CD4-positive, alpha-beta T cell treated with Interleukin-15 for 1 hour (primary cell): ENCODE measurements at regions not wholly inside any gene's neighbourhood (a gene's known extent, or its start where the extent isn't known, plus 50 kb on each side); places are given as distances from the start of the nearest gene placed in this dataset.

Experiments used
- DNase-seq: peaks from one replicate; pipeline ENCODE4 v3.0.0-alpha.2; 2020

DNA sequence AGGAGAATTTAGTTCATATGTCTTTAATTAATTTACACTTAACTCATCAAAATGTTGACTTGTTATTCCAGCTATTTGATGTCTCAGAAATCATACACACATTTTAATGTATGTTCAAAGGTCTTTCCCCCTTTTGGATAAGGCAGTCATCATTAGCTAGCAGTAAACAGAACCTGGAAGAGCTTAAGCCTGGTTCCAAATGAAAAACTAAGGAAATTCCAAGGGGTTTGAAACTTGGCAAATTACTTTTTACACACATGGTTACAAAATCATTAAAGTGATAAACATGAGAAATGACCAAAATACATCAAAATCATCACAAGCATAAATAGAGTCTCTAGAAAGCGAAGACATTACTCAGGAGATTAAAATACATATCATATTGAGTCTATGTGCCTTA is 359.8 kb upstream of the ZNF608 start:
- DNase-seq: no peak

DNA sequence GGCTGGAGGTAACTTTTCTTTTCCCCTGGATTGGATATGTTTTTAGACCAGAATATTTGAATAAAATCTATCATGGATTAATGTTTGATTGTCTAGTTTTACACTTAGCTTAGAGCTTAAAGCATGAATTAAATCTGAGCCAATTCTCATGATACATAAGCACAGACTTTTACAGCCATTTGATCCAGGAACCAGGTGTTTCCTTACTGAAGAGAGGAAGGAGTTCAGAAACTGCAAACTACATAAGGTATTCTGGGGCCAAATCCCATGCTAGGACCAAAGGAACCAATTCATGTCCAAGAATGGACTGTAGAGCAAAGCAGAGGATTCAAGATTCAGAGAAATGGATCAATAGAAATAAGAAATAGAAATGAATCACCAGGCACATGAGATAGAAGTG is 360.4 kb upstream of the ZNF608 start:
- DNase-seq: no peak

DNA sequence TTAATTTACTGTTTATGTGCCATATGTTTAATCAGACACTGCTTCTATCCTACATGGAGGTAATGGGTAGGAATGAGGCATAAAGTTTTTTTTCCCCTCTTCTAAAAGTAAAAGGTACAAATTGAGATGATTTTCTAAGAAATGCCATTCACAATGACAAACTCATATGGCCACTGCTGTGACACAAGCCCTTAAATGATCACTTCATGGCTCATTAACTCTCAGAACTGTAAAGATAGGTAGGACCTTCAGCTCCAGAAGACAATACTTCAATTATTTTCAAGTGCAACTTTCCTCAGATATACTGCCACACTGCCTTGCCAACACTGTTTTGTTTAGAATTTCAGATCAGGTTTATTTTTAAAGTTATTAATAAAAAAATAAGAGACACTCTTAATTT is 362.9 kb upstream of the ZNF608 start:
- DNase-seq: no peak

DNA sequence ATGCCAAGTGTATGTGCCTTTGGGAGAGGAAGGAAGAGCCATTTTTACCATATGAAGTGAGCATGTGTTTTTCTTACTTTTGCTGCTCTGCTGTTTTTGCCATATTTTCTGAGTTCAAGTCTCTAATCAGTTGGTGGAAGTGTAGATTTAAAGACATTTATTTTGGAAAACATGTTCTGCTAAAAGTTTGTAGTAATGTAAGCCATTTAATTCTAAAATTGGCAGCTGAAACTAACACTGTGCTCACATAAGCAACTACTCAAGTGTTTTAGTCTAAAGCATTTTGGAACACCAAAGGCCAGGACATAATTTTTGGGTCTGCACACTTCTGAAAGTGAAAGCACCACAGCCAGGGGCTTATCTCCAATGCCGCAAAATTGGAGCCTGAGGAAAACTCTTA is 363.4 kb upstream of the ZNF608 start:
- no peak for DNase-seq

DNA sequence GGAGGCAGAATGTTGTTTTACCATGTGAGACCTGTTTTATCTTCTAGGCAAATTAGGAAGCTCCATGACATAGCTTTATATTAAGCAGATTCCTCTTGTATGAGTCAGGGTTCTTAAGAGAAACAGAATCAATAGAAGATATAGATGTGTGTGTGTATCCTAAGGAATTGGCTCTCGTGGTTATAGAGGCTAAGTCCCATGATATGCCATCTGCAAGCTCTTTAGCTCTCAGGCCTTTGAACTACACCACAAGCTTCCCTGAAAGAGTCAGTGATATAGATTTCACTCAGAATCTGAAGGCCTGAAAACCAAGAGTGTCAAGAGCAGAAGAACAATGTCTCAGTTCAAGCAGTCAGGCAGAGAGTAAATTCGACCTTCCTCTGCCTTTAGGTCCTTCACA is 365.8 kb upstream of the ZNF608 start:
- no peak for DNase-seq

DNA sequence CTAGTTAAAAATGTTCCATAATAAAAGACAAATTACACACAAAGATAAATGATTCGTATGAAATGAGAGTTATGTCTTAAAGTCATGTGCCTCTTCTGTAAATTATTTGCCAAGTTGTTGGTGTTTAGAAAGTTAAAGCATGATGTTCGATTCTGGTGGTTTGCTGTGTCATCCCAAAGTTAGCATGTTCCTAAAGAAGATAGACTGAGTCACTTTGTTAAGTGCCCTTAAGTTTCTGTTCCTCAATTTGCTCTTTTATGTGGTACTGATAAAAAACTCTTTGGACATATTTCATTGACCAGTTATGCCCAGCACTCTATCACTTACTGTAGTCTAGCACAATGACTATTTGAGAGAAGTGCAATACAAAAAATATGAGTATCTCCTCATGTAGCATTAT is 366.9 kb upstream of the ZNF608 start:
- no peak for DNase-seq

DNA sequence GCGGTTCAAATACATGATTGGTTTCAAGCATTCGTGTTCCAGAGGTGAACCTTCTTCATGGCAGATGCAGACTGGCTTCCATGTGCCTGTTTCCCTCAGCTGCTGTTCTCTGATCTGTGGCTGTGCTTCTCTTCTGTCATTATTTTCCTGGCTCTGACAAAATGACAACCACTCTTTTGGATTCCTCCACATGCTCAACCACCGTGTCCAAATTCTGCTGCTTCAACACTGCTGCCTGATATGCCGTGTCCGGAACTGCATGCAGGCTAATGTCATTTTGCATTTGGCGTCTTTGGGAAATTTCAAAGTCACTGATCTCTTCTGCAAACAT is 368.7 kb upstream of the ZNF608 start:
- DNase-seq: no peak

DNA sequence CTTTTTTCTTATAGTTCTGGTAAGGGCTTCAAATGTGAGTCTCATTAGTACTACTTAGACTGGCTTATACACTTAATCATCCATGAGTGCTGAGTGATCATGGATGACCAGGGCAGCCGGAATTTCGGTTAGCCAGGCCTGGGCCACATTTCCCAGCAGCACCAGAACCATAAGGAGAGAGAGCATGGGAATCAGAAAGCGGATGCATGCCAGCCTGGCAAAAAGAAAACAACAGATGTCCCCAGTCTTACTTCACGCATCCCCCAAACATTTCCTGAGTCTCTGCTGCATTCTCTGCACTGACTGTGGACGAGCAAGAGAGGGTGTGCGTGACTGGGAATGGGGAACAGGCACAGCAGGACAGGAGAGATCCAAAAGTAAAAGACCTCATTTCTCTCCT is 371.1 kb upstream of the ZNF608 start:
- DNase-seq: no peak

DNA sequence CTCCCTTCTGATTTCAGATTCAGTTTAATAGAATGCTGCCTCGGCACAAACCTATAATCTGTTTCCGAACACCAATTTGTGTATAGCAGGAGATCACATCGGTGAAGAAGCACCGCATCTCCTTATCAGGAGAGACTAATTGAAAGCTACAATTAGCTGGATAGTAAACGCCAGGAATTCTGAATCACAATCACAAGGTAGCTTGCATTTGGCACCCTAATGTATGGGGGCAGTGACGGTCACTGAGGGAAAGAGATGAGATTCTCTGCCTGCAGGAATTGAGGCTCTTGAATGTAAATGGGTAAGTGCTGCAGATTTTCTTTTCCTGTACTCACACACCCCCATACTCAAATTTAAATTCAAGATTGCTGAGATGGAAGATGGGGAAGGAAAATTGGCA is 373.6 kb upstream of the ZNF608 start:
- DNase-seq: no peak

DNA sequence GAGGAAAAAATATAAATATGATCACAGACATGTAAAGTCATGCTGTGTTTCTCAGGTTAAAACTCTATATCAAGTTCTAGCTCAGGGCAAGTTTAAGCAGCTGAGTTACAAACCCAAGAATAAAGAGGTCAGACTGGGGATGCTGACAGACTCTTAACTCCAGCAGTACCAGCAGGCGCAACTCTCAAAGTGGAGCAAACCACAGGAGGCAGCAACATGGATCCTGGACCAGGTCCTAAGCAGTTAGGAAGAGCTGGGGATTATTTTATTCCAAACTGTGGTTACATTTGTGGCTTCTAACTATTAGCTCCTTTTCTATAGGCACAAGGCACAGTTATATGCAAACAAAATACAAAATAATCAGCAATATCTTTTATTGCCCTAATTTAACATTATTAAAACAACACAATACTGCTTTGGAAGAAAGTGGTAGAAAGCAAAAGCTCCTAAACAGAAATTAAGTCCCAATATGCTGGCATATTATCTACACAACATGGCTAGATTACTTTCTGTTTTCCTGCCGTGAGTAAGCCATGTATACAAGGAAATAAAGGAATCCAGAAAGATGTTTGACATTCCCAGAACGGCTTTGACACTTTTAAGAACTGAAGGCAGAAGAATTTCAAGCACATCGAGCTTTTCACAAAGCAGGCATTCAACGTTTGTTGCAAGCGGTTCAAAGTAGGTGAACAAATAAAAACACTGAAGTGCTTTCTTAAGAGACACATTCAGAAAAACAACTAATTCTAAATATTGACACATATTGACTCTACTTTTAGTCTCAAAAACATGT is 378.8 kb upstream of the ZNF608 start:
- DNase-seq: no peak

DNA sequence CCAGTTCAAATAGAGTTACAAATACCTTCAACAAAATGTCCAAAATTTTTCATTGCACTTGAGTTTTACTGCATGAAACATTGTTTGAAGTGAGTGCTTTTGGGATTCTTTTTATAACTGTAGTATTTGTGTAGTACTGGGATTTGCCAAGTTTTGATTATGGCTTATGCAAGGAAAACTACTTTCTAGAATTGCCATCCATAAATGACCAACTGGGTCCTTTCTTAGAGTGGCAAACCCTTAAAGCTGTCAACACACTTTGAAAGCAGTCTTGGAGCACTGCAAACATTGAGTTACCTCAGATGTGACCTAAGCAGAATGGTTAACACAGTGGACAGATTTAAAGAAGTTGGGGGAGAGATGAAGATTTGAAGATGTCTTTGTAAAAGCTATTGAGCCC is 379.6 kb upstream of the ZNF608 start:
- DNase-seq: no peak

DNA sequence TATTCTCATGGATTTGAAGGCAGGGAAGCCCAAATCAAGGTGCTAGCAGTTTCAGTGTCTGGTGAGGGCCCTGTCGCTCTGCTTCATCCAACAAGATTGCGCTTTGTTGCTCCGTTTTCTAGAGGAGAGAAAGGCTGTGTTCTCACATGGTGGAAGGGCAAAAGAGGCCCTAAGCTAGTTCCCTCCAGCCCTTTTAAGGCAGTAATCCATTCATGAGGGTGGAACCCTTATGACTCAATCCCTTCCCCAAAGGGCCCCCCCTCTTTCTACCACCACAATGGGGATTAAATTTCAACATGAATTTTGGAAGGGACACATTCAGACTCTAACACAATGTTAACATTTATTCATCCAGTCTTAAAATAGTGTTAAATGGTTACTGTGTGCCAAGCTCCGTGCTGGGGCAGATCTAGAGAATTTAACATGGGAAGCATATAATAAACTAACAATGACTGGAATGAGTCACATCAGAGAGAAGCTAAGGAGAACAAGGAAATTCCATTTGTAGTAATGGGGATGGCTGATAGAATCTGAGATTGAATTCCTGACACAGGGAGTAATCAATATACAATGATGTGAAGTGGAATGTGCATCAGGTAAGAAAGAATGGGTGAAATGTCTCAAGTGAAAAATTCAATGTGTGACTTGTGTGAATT is 382.8 kb upstream of the ZNF608 start:
- no peak for DNase-seq

DNA sequence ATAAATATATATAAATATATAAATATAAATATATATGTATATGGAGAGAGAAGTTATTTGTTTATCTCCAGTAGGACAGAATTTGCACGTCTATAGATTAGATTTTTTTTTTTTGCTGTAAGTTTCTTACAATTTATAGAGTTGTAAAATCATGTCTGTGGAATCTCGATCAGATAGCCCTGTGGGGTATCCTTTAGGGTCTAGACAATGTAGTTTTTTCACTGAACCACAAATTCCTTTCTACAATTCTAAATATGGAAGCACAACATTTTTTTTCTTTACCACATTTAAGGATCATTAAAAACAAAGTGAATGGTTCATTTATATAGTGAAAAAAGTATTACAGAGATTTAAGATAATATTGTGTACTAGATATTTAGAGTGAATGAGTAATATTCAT is 384.2 kb upstream of the ZNF608 start:
- DNase-seq: no peak

DNA sequence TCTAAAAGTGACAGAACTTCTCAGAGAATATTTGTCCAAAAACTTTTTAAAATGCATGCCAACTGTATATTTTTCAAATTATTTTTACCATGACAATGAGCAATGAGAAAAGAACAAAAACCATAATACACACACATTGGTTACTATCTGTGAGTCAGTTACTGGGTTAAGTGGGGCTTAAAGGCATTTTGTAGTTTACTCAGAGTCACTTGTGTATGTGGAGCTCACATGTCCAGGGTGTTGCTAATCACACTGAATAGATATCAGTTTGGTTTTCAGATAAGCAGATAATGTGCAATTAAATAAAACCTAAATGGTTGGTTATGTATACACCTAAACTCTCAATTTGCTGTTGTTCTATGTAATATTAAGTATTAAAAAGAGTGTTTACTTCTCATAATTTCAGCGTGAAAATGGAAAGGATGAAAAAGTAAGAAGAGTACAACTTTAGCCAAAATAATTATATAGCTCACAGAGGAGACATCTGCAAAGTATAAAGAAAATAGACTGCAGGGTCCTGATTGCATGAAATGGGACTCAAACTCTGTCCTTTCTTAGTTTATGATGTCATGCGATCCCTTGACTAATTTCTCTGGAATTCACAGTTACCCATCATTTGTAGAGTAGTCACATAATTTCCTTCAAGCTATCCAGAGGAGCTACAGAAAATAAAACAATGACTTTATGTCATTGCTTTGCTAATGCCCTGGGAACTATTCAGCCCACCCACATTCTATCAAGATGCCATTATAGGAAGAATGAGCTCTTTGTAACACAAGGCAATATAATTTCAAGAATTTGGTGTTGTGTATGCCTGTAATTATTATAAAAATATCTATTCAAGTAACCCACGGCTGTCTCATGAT is 388.0 kb upstream of the ZNF608 start:
- DNase-seq: no peak

DNA sequence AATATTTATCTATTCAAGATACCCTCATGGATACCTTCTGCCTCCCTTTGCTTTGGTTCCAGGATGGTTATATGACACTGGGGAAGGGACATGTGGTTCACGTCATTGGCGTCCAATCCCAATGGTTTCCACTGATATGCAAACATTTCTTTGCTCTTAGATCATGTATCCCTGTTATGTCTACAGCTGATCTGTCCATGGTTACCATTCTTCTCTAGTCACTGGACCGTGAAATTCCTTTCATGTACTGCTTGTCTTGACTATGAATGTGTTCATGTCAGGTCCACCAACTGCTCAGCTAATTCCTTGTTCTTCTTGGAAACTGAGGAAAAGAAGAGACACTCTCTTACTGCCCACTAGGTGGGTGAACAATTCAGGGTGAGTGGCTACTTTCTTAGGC is 391.1 kb upstream of the ZNF608 start:
- no peak for DNase-seq

DNA sequence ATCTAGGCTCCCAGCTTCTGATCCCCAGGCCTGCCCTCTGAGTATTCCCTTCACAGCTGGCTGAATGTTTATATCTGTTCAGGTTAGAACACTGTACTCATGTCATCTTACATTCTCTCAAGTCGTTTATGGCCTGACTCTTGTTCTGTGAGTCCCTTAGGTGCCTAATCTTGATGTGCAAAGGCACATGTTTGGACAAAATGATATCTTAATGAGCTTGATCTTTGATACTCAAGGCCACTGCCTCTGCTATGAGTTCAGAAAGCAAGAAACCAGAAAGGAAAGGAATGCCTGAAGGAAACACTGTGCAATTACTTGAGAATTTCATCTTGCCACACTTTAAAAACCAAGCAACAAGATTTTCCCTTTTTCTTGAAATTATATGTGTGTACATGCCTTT is 391.8 kb upstream of the ZNF608 start:
- no peak for DNase-seq

DNA sequence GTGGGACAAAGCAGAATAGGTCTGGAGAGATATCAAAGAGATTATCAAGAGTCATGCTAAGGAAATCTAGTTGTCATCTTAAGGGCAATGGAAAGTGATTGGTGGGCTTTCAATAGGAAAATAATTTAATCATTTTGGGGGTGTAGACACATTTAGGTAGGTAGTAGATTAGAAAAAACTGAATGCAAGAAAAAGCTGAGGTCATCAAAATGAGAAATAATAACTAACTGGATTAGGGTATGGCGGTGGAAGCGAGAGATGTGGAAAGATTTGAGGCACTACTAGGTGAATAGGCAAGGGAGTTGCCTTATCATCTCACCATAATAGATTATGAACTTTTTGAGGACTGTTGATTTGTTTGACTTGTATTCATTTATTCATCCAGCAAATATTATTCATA is 393.2 kb upstream of the ZNF608 start:
- no peak for DNase-seq

DNA sequence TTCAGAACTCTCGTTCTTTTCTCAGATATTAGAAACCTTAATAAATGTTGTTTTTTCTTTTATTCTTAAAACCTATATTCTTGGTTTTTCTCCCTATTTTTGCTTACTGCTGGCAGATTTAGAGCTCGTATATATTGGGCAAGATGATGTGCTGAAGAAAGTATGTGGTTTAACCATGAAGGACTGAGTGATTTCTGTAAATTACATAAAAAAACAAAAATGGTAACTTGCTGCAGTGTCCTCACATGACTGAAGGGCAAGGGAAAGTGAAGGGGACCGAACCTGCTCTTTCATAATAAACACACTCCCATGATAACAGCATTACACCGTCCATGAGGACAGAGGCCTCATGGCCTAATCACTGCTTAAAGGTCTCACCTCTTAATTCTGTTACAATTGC is 393.8 kb upstream of the ZNF608 start:
- no peak for DNase-seq

DNA sequence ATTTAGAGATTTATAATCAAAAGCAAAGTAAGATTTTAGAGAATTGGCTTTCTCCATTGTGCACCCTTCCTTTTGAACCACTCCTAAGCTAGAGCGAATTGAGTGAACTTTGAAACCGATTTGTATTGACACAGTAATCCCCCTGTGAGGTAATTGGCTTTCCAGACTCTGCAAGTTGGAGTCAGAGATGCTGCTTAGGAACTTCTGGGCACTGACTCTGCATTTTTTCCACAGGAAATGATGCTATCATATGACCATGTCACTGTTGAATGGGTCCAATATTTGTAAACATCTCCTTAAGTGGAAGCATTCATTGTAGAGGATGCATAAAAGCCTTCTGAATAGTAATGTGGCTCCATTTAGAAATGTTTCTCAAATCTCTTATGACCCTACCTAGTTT is 394.4 kb upstream of the ZNF608 start:
- no peak for DNase-seq

DNA sequence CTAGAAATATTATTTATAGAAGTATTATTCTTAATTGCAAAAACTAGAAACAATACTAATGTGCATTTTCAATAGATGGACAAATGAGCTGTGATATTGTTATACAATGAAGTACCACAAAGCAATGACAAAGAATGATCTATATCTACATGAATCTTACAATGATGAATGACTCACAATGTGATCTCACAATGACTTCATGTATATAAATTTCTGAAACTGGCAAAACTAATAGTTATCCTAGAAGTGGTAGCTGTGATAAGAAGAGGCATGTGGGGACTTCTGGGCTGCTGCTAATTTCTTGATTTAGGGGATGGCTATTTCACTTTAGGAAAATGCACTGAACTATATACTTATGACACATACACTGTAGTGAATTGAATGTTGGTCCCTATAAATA is 396.0 kb upstream of the ZNF608 start:
- DNase-seq: no peak

DNA sequence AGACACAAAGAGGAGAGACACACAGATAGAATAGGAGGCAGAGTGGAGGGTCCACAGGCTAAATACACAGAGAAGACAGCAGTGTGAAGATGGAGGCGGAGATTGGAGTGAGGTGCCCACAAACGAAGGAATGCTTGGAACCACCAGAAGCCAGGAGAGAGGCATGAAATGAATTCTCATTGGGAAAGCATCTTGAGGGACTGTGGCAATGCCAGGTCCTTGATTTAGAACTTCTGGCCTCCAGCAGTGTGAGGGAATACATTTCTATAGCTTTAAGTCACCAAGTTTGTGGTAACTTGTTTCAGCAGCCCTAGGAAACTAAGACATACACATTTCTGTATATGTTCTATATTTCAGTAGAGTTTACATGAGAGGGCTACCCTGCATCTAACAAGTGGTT is 396.6 kb upstream of the ZNF608 start:
- no peak for DNase-seq

DNA sequence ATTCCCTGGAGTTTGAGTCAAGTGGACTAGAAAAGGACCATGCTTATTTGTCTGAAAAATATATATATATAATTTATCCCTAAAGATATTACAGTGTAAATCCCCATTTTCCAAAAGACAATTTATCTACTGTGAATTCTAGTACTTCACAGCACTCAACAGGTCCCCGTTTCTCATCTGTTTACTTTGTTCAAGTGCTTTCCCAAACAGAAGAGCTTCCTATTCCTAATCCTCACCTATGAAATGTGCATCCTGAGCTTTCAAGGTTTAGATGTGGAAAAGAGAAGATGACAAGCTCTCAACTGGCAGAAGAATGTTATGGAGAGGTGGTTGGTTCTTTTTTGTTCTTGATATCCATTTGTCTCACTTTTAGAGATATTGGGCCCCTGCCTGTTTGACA is 401.6 kb upstream of the ZNF608 start:
- DNase-seq: no peak

DNA sequence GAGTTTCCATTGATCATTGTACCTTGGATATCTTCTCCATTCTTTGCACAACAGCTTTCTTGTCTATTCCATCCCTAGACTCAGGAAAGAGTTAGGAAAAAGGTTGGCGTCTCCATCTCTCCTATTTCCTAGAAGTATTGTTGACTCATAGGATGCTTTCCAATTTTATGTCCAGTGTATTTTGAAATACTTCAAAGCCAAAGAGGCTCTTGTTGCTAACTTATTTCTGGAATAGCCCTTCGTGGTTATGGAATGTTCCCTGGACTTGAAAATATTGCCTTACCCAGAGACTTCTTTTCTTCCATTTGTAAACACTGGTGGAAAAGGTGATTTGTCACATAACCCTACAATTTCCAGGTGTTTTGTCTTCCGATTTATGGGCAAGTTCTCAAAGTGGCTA is 402.3 kb upstream of the ZNF608 start:
- DNase-seq: no peak

DNA sequence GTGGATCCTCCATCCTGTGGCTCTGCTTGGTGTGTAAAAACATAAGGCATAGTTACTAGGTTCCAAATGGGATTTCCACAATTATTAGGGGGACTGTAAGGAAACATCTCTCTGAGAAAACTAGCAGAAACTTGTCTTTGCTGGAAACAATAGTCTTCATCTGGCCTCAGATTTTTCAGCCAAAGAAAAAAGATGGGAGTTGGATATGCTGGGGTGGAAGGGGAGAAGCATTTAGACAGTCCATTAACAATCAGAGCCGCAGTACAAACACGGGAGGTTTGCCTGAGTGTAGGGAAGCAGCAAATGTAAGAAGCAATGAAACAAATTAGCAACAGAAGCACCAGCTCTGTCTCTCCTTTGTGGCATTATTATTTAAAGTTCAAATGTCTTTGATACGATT is 402.7 kb upstream of the ZNF608 start:
- no peak for DNase-seq
